Activated naive CD4-positive, alpha-beta T cell treated with anti-CD3 and anti-CD28 coated beads for 36 hours (primary cell): ENCODE measurements at regions not wholly inside any gene's neighbourhood (a gene's known extent, or its start where the extent isn't known, plus 50 kb on each side); places are given as distances from the start of the nearest gene placed in this dataset.
"Not testable (repeated sequence)": the region's sequence is repeated elsewhere in the genome, so short reads cannot be mapped to it uniquely, and the experiment has no call there.

ENCODE experiments used
- CTCF ChIA-PET: fragments of 350-600 bp; sonication (Branson Sonifier 250); formaldehyde crosslinking; loops from one replicate; lab custom pipeline; 2021; ENCODE audit warnings: antibody characterized with exemption; lab: Charles Lee
- DNase-seq: peaks from one replicate; pipeline ENCODE4 v3.0.0-alpha.2; 2020
- H3K27ac Mint-ChIP-seq: one replicate; pipeline ENCODE4 v1.8.0; 2021; ENCODE audit warnings: mild to moderate bottlenecking, mixed read lengths
- H3K27me3 Mint-ChIP-seq: one replicate; pipeline ENCODE4 v1.8.0; 2021; ENCODE audit warnings: low read depth, mixed read lengths
- H3K36me3 Mint-ChIP-seq: one replicate; pipeline ENCODE4 v1.8.0; 2021; ENCODE audit warnings: low read depth, mixed read lengths
- H3K4me1 Mint-ChIP-seq: one replicate; pipeline ENCODE4 v1.8.0; 2021; ENCODE audit warnings: low read depth, mixed read lengths
- H3K4me3 Mint-ChIP-seq: one replicate; pipeline ENCODE4 v1.8.0; 2021; ENCODE audit warnings: mild to moderate bottlenecking, moderate library complexity, mixed read lengths
- H3K9me3 Mint-ChIP-seq: one replicate; pipeline ENCODE4 v1.8.0; 2021; ENCODE audit warnings: mixed read lengths
- intact Hi-C: fragments of 100-400 bp; cut with micrococcal nuclease; formaldehyde crosslinking; loops from one replicate; pipeline ENCODE4 v1.15.1; 2023

DNA sequence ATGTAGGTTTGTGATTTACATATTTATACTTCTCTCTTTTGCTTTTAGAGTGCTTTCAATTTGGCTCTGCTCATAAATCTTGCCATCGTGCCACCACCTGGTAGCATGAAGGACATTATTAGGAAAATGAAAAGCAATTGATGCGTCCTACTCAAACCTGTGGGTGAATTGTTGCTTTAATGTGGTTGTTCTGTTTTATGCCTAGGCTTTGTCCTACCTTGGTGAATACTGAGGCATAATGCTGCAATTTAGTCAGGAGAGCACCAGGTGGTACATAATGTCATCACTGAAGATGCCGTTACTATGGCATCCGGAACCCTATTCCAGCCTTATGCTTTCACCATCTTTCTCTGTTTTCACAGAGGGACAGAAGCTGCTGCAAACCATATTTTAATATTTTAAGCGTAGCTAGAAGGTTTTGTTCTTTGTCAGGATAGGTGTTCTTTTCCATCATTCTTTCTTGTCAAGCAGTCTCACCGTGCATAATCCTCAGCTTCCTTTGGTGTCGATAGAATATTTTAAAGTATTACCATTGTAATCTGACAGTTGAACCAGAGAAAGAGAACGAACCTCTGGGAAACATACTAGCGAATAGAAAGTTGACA lies 68.5 kb upstream of the PKP2 start:
- Mint-ChIP-seq H3K36me3 (no peaks in the 10 kb centered on the region), H3K4me1 (no peaks in the 10 kb centered on the region), H3K27me3 (peaks cover 2% of the 10 kb centered on the region), H3K4me3 (no peak overlapping the region), H3K9me3 (peaks cover 3% of the 10 kb centered on the region), H3K27ac (no peak overlapping the region)
- DNase-seq = no peak
- CTCF ChIA-PET = no interaction called here
- intact Hi-C loops = no loop called here

DNA sequence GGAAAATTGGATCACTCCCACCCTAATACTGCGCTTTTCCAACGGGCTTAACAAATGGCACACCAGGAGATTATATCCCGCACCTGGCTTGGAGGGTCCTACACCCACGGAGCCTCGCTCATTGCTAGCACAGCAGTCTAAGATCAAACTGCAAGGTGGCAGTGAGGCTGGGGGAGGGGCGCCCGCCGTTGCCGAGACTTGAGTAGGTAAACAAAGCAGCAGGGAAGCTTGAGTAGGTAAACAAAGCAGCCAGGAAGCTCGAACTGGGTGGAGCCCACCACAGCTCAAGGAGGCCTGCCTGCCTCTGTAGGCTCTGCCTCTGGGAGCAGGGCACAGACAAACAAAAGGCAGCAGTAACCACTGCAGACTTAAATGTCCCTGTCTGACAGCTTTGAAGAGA lies 59.8 kb upstream of the PKP2 start:
- H3K36me3 Mint-ChIP-seq, H3K4me1 Mint-ChIP-seq, CTCF ChIA-PET, DNase-seq, intact Hi-C loops, H3K4me3 Mint-ChIP-seq, H3K27me3 Mint-ChIP-seq, H3K9me3 Mint-ChIP-seq, H3K27ac Mint-ChIP-seq: not testable (repeated sequence)

DNA sequence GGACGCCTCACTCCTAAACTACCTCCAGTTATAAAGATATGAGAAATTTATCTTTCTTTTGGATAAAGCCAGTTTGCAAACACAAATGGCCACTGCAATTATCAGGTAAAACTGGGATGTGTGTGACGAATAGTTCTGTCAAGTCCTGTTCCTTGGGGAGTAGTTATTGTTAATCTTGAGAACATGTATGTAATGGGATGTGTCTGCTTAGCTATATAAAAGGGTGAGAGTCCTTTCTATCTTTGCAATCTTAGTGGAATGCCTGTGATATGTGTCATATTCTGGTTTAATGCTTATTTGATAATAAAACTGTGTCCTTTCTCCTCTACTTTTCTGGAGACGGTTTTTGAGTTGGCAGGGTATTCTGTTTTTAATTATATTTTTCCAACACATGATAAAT lies 56.1 kb upstream of the PKP2 start:
- Mint-ChIP-seq H3K36me3 (no peaks in the 10 kb centered on the region), H3K4me3 (no peak overlapping the region), H3K9me3 (peaks cover 2% of the 10 kb centered on the region), H3K4me1 (no peaks in the 10 kb centered on the region), H3K27me3 (peaks cover 8% of the 10 kb centered on the region), H3K27ac (no peak overlapping the region)
- DNase-seq = no peak
- intact Hi-C loops = no loop called here
- CTCF ChIA-PET = no interaction called here

DNA sequence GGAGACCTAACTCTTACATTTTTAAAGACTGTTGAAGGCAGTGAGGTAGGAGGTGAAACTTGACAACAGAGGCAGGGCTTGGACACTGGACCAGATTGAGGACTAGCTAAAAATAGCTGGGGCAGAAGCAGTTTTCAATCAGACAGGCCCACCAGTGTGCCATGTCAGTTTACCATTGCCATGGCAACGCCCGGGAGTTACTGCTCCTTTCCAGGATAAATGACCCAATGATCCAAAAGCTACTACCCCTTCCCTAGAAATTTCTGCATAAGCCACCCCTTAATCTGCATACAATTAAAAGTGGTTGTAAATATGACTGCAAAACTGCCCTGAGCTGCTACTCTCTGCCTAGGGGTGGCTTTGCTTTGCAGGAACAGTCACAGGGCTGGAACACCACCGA lies 53.2 kb upstream of the PKP2 start:
- Mint-ChIP-seq H3K36me3 (no peaks in the 10 kb centered on the region), H3K4me3 (no peak overlapping the region), H3K9me3 (no peaks in the 10 kb centered on the region), H3K27me3 (peaks cover 9% of the 10 kb centered on the region), H3K4me1 (no peaks in the 10 kb centered on the region), H3K27ac (no peak overlapping the region)
- CTCF ChIA-PET = no interaction called here
- no peak for DNase-seq
- intact Hi-C loops = no loop called here

DNA sequence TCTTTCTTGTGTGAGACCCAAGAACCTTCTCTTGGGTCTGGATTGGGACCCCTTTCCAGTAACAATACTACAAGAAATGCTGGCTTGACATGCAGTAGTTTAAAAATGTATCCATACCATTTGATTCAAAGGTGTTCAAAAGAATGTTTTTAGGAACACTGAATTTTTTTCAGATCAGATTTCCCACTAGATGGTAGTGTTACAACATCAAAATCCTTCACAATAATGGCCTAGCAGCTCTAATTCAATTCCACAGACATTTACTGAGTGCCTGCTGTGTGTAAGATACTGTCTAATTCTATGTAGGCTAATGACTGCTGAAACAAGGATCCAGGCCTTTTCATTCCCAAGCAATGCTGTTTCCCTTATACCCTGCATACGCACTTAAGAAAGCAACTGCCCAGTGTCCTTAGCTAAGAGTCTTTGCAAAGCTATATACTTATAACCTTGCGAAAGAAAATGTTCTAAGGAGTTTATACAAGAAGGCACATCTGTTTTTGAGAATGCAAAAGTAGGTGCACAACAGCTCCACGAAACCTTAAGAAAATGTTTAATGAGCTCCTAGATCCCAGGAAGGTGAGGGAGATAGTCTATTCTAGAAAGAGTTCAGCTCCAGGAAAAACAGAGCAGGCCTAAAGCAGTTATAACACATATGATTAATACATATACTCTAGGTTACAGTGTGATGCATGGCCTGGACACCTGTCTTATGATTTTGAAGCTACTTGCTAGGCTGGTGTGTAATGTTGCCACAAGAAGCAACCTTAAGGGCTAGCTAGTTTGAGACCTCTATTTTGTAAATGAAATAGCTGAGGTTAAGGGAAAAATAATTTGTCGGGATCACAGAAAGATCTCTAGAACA lies 50.9 kb upstream of the PKP2 start:
- Mint-ChIP-seq H3K9me3 (no peaks in the 10 kb centered on the region), H3K4me1 (no peaks in the 10 kb centered on the region), H3K27ac (no peak overlapping the region), H3K36me3 (no peaks in the 10 kb centered on the region), H3K27me3 (peaks cover 4% of the 10 kb centered on the region), H3K4me3 (no peak overlapping the region)
- CTCF ChIA-PET = no interaction called here
- intact Hi-C loops = loop anchor here (1.0 kb wide), 1 partner anchor 1075 kb away; the partner anchor contains the start of gene ALG10
- no peak for DNase-seq

DNA sequence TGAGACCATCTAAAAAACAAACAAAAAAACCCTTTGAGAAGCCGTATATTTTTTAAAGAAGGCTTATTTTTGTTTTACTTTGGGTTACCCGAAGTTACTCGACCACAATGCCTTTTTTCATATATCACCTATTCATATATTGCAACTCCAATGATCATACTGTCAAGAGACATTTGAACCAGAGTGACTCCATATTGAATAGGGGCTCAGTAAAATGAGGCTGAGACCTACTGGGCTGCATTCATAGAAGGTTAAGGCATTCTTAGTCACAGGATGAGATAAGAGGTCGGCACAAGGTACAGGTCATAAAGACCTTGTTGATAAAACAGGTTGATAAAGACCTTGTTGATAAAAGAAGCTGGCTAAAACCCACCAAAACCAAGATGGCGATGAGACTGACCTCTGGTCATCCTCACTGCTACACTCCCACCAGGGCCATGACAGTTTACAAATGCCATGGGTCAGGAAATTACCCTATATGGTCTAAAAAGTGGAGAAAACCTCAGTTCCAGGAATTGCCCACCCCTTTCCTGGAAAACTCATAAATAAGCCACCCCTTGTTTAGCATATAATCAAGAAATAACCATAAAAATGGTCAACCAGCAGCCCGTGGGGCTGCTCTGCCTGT lies 50.0 kb upstream of the PKP2 start:
- H3K4me3 Mint-ChIP-seq = no peak overlapping the region
- H3K27ac Mint-ChIP-seq = no peak overlapping the region
- no peaks in the 10 kb centered on the region for H3K36me3 Mint-ChIP-seq
- intact Hi-C loops = loop anchor here (1.0 kb wide), 1 partner anchor 1076 kb away; the partner anchor contains the start of gene ALG10
- DNase-seq = no peak
- peaks cover 4% of the 10 kb centered on the region for H3K27me3 Mint-ChIP-seq
- H3K4me1 Mint-ChIP-seq = no peaks in the 10 kb centered on the region
- H3K9me3 Mint-ChIP-seq = no peaks in the 10 kb centered on the region
- CTCF ChIA-PET = no interaction called here
